Coronary artery (tissue), 2 donors: ENCODE measurements at regions not wholly inside any gene's neighbourhood (a gene's known extent, or its start where the extent isn't known, plus 50 kb on each side); places are given as distances from the start of the nearest gene placed in this dataset.

Experiments used
- DNase-seq: peaks from one replicate; pipeline ENCODE4 v3.0.0-alpha.2; 2017; ENCODE audit warnings: low spot score
- H3K27ac ChIP-seq, 2 donors: fragments of 200-600 bp; sonication (generic); one replicate each; pipeline ENCODE4 v1.5.1; 2016 to 2019
- H3K4me3 ChIP-seq: fragments of 200-600 bp; sonication (generic); 2 replicates; pipeline ENCODE4 v1.5.1; 2016; ENCODE audit warnings: mild to moderate bottlenecking, moderate library complexity
- CTCF ChIP-seq: fragments of 200-600 bp; sonication (generic); IDR thresholded peaks from one replicate; pipeline ENCODE4 v1.5.1; 2019; ENCODE audit warnings: antibody characterized with exemption

- TF ChIP-seq CTCF = no peak
- Histone ChIP-seq H3K27ac (no peak overlapping the region), H3K4me3 (no peak overlapping the region)
- no peak for DNase-seq
These were observed 413.0 kb upstream of the TBL1XR1 start for GRCh38 chr3:177610262-177610661.

- no peak for TF ChIP-seq CTCF
- H3K27ac ChIP-seq = no peak overlapping the region
- no peak for DNase-seq
- H3K4me3 ChIP-seq = no peak overlapping the region
These were observed 413.7 kb upstream of the TBL1XR1 start for GRCh38 chr3:177610686-177611633.

- DNase-seq = no peak
- no peak overlapping the region for H3K4me3 ChIP-seq
- H3K27ac ChIP-seq = no peak overlapping the region
- TF ChIP-seq CTCF = no peak
These were observed 414.6 kb upstream of the TBL1XR1 start for GRCh38 chr3:177611752-177612334.

- Histone ChIP-seq H3K27ac (no peak overlapping the region), H3K4me3 (no peak overlapping the region)
- TF ChIP-seq CTCF = no peak
- DNase-seq = no peak
These were observed 416.6 kb upstream of the TBL1XR1 start for GRCh38 chr3:177613901-177614300.

GRCh38 chr3:177615015-177615414 lies 417.7 kb upstream of the TBL1XR1 start:
- no peak for TF ChIP-seq CTCF
- no peak for DNase-seq
- H3K27ac ChIP-seq = peak overlapping the region in 1 of 2 donors; percentile 17
- no peak overlapping the region for H3K4me3 ChIP-seq

GRCh38 chr3:177618873-177619733 lies 421.8 kb upstream of the TBL1XR1 start:
- TF ChIP-seq CTCF = no peak
- peak overlapping the region; percentile 45 to 48 for H3K27ac ChIP-seq
- peak overlapping the region; percentile 4 for H3K4me3 ChIP-seq
- DNase-seq = no peak
